ENCODE measurements at regions not wholly inside any gene's neighbourhood (a gene's known extent, or its start where the extent isn't known, plus 50 kb on each side); places are given as distances from the start of the nearest gene placed in this dataset.
"Not testable (repeated sequence)": the region's sequence is repeated elsewhere in the genome, so short reads cannot be mapped to it uniquely, and the experiment has no call there.

DNA sequence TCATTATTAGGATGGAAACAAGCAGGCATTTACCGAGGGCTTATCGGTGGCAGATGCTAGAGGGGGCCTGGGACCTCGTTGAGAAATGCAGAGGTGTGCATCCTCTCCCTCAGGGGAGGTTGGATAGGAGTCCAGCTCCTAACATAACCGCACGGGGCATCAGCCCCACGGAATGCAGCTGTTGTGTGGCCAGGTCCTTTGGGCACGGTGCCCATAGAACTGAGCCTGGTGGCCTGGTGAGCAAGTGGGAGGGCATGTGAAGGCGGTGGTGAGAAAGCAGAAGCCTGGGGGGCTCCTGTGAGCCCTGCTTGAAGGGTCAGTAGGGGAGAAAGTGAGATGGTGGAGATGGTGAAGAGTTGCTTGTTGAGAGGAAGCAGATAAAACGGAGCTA, 143.7 kb downstream of the CDH26 start:
- no peak overlapping the region for H3K4me3 Mint-ChIP-seq (ENCODE audit: unreplicated experiment)
- H3K4me1 Mint-ChIP-seq (ENCODE audit: low read depth), result no peaks in the 10 kb centered on the region
- no peaks in the 10 kb centered on the region for H3K36me3 Mint-ChIP-seq (ENCODE audit: low read depth)
- peaks cover 12% of the 10 kb centered on the region for H3K9me3 Mint-ChIP-seq (ENCODE audit: low read depth)
- no peak overlapping the region for H3K27ac Mint-ChIP-seq (ENCODE audit: unreplicated experiment)
- no peak for DNase-seq (ENCODE audit: low spot score)
- no peak for TF ChIP-seq CTCF (IDR thresholded peaks at IDR 0.05)
- peaks cover 10% of the 10 kb centered on the region for H3K27me3 Mint-ChIP-seq (ENCODE audit: low read depth)

- no peak for DNase-seq (ENCODE audit: low spot score)
- H3K27ac Mint-ChIP-seq (ENCODE audit: unreplicated experiment), result no peak overlapping the region
- TF ChIP-seq CTCF (IDR thresholded peaks at IDR 0.05), result no peak
- H3K9me3 Mint-ChIP-seq (ENCODE audit: low read depth), result peaks cover 11% of the 10 kb centered on the region
- H3K36me3 Mint-ChIP-seq (ENCODE audit: low read depth), result no peaks in the 10 kb centered on the region
- no peaks in the 10 kb centered on the region for H3K4me1 Mint-ChIP-seq (ENCODE audit: low read depth)
- no peak overlapping the region for H3K4me3 Mint-ChIP-seq (ENCODE audit: unreplicated experiment)
- peaks cover 9% of the 10 kb centered on the region for H3K27me3 Mint-ChIP-seq (ENCODE audit: low read depth)
Measured at GRCh38 chr20:60102665-60103210, 144.5 kb downstream of the CDH26 start.

DNA sequence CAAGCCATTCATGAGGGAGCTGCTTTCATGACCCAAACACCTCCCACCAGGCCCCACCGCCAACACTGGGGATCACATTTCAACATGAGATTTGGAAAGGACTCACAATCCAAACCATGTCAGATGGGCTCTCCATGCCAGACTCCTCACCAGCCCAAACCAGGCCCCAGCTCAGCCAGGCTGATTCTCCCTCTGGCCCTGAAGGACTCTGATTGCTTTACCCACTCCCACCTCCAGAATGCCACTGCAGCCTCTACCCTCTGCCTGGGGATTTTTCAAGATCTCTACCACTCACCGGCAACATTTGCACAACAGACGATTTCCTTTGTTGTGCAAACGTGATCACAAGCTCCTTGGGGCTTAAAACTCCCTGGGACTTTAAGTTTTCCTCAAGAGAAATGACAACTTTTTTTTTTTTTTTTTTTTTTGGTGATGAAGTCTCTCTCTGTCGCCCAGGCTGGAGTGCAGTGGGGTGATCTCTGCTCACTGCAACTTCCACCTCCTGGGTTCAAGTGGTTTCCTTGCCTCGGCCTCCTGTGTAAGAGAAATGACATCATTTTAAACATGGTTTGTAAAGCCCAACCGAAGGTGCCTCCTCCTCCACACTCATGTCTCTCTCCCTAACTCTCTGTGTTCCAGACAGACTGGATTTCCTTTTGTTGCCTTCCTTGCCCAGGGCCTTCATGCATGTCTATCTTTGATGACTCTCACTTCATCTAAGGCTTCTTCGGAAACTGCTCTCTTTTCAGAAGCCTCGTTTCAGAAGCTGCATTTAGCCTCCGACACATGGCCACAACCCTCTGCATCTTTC, 147.0 kb downstream of the CDH26 start:
- Mint-ChIP-seq H3K27ac (ENCODE audit: unreplicated experiment) (no peak overlapping the region), H3K4me3 (ENCODE audit: unreplicated experiment) (no peak overlapping the region), H3K9me3 (ENCODE audit: low read depth) (no peaks in the 10 kb centered on the region), H3K36me3 (ENCODE audit: low read depth) (no peaks in the 10 kb centered on the region), H3K27me3 (ENCODE audit: low read depth) (peaks cover 7% of the 10 kb centered on the region), H3K4me1 (ENCODE audit: low read depth) (no peaks in the 10 kb centered on the region)
- DNase-seq (ENCODE audit: low spot score), result no peak
- no peak for TF ChIP-seq CTCF (IDR thresholded peaks at IDR 0.05)

DNA sequence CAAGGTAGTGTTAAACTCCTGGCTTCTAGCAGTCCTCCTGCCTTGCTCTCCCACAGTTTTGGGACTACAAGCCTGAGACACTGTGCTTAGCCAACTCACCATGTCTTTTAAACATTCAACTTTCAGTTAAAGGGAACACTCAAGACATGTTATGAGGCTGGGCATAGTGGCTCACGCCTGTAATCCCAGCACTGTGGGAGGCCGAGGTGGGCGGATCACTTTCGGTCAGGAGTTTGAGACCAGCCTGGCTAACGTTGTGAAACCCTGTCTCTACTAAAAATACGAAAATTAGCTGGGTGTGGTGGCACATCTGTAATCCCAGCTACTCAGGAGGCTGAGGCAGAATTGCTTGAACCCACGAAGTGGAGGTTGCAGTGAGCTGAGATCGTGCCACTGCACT, 148.0 kb downstream of the CDH26 start:
- not testable (repeated sequence) for H3K27ac Mint-ChIP-seq (ENCODE audit: unreplicated experiment); H3K9me3 Mint-ChIP-seq (ENCODE audit: low read depth); DNase-seq (ENCODE audit: low spot score); H3K27me3 Mint-ChIP-seq (ENCODE audit: low read depth); H3K4me1 Mint-ChIP-seq (ENCODE audit: low read depth); H3K4me3 Mint-ChIP-seq (ENCODE audit: unreplicated experiment); H3K36me3 Mint-ChIP-seq (ENCODE audit: low read depth)

- no peaks in the 10 kb centered on the region for H3K4me1 Mint-ChIP-seq (ENCODE audit: low read depth)
- H3K9me3 Mint-ChIP-seq (ENCODE audit: low read depth), result no peaks in the 10 kb centered on the region
- no peak overlapping the region for H3K27ac Mint-ChIP-seq (ENCODE audit: unreplicated experiment)
- no peak for DNase-seq (ENCODE audit: low spot score)
- no peaks in the 10 kb centered on the region for H3K36me3 Mint-ChIP-seq (ENCODE audit: low read depth)
- H3K27me3 Mint-ChIP-seq (ENCODE audit: low read depth), result no peaks in the 10 kb centered on the region
- no peak for TF ChIP-seq CTCF (IDR thresholded peaks at IDR 0.05)
- H3K4me3 Mint-ChIP-seq (ENCODE audit: unreplicated experiment), result no peak overlapping the region
Measured at GRCh38 chr20:60107621-60108390, 149.6 kb downstream of the CDH26 start.
